ENCODE measurements at regions not wholly inside any gene's neighbourhood (a gene's known extent, or its start where the extent isn't known, plus 50 kb on each side); places are given as distances from the start of the nearest gene placed in this dataset.

GRCh38 chr9:25421560-25421959 is 256.7 kb downstream of the TUSC1 start:
- H3K36me3 ChIP-seq: no peaks in the 10 kb centered on the region
- no peaks in the 10 kb centered on the region for H3K27me3 ChIP-seq
- H3K9me3 ChIP-seq: no peaks in the 10 kb centered on the region
- no peak overlapping the region for H3K27ac ChIP-seq
- no peak overlapping the region for H3K4me3 ChIP-seq
- no peak for DNase-seq (ENCODE audit: low spot score)
- no peaks in the 10 kb centered on the region for H3K4me1 ChIP-seq
- TF ChIP-seq CTCF (IDR thresholded peaks at IDR 0.05): no peak

GRCh38 chr9:25418974-25419373 is 259.3 kb downstream of the TUSC1 start:
- no peak for TF ChIP-seq CTCF (IDR thresholded peaks at IDR 0.05)
- DNase-seq (ENCODE audit: low spot score): no peak
- Histone ChIP-seq H3K27me3 (no peaks in the 10 kb centered on the region), H3K36me3 (no peaks in the 10 kb centered on the region), H3K4me3 (no peak overlapping the region), H3K27ac (no peak overlapping the region), H3K4me1 (no peaks in the 10 kb centered on the region), H3K9me3 (no peaks in the 10 kb centered on the region)

GRCh38 chr9:25415718-25416117 is 262.5 kb downstream of the TUSC1 start:
- Histone ChIP-seq H3K36me3 (no peaks in the 10 kb centered on the region), H3K4me3 (no peak overlapping the region), H3K4me1 (no peaks in the 10 kb centered on the region), H3K27ac (no peak overlapping the region), H3K27me3 (no peaks in the 10 kb centered on the region), H3K9me3 (no peaks in the 10 kb centered on the region)
- TF ChIP-seq CTCF (IDR thresholded peaks at IDR 0.05): no peak
- no peak for DNase-seq (ENCODE audit: low spot score)

- TF ChIP-seq CTCF (IDR thresholded peaks at IDR 0.05): no peak
- Histone ChIP-seq H3K36me3 (no peaks in the 10 kb centered on the region), H3K4me3 (no peak overlapping the region)
Measured at GRCh38 chr9:25412646-25413045, 265.6 kb downstream of the TUSC1 start.

GRCh38 chr9:25397746-25398145 is 280.5 kb downstream of the TUSC1 start:
- no peak for TF ChIP-seq CTCF (IDR thresholded peaks at IDR 0.05)
- DNase-seq (ENCODE audit: low spot score): no peak
- H3K4me1 ChIP-seq: no peaks in the 10 kb centered on the region
- H3K36me3 ChIP-seq: no peaks in the 10 kb centered on the region
- no peaks in the 10 kb centered on the region for H3K9me3 ChIP-seq
- no peak overlapping the region for H3K27ac ChIP-seq
- no peak overlapping the region for H3K4me3 ChIP-seq
- H3K27me3 ChIP-seq: no peaks in the 10 kb centered on the region

More at GRCh38 chr9:25412646-25413045, 265.6 kb downstream of the TUSC1 start:
- Histone ChIP-seq H3K4me1 (no peaks in the 10 kb centered on the region), H3K27ac (no peak overlapping the region), H3K9me3 (no peaks in the 10 kb centered on the region), H3K27me3 (no peaks in the 10 kb centered on the region)
- DNase-seq (ENCODE audit: low spot score): no peak

- Histone ChIP-seq H3K27me3 (no peaks in the 10 kb centered on the region), H3K4me1 (no peaks in the 10 kb centered on the region), H3K4me3 (no peak overlapping the region), H3K9me3 (no peaks in the 10 kb centered on the region), H3K36me3 (no peaks in the 10 kb centered on the region), H3K27ac (no peak overlapping the region)
- no peak for TF ChIP-seq CTCF (IDR thresholded peaks at IDR 0.05)
- DNase-seq (ENCODE audit: low spot score): no peak
Measured at GRCh38 chr9:25396828-25397227, 281.4 kb downstream of the TUSC1 start.

Measured in right atrium auricular region (tissue), 2 donors.